HG03469 (cell line): ENCODE measurements at regions not wholly inside any gene's neighbourhood (a gene's known extent, or its start where the extent isn't known, plus 50 kb on each side); places are given as distances from the start of the nearest gene placed in this dataset.

Source experiments
- ATAC-seq: cut with Tn5 transposase; IDR thresholded peaks from one replicate; pipeline ENCODE4 v1.9.1; 2021; ENCODE audit warnings: mild to moderate bottlenecking, moderate library complexity, moderate number of reproducible peaks; ENCODE audit not compliant: unreplicated experiment

- no peak for ATAC-seq
These were observed 813.9 kb upstream of the GYPC start for GRCh38 chr2:125842041-125842440.

GRCh38 chr2:125850541-125850940, 805.4 kb upstream of the GYPC start:
- ATAC-seq, result no peak

- no peak for ATAC-seq
These were observed 803.6 kb upstream of the GYPC start for GRCh38 chr2:125852364-125852763.

GRCh38 chr2:125853626-125854025, 802.3 kb upstream of the GYPC start:
- ATAC-seq, result no peak

GRCh38 chr2:125855204-125855603, 800.8 kb upstream of the GYPC start:
- no peak for ATAC-seq

- ATAC-seq, result no peak
These were observed 797.8 kb upstream of the GYPC start for GRCh38 chr2:125857971-125858794.

GRCh38 chr2:125861461-125861860, 794.5 kb upstream of the GYPC start:
- no peak for ATAC-seq

- ATAC-seq, result no peak
These were observed 788.0 kb upstream of the GYPC start for GRCh38 chr2:125867908-125868307.

- ATAC-seq, result no peak
These were observed 785.7 kb upstream of the GYPC start for GRCh38 chr2:125870264-125870663.

- ATAC-seq, result no peak
These were observed 785.2 kb upstream of the GYPC start for GRCh38 chr2:125870746-125871145.

- no peak for ATAC-seq
These were observed 781.4 kb upstream of the GYPC start for GRCh38 chr2:125874564-125874963.

GRCh38 chr2:125885340-125885739, 770.6 kb upstream of the GYPC start:
- ATAC-seq, result no peak

GRCh38 chr2:125886153-125886552, 769.8 kb upstream of the GYPC start:
- ATAC-seq, result no peak

- ATAC-seq, result no peak
These were observed 754.7 kb upstream of the GYPC start for GRCh38 chr2:125901278-125901677.

GRCh38 chr2:125925891-125926546, 729.9 kb upstream of the GYPC start:
- ATAC-seq, result no peak

- ATAC-seq, result no peak
These were observed 720.4 kb upstream of the GYPC start for GRCh38 chr2:125935559-125935958.

GRCh38 chr2:125942585-125943424, 713.2 kb upstream of the GYPC start:
- no peak for ATAC-seq

- ATAC-seq, result no peak
These were observed 696.9 kb upstream of the GYPC start for GRCh38 chr2:125959047-125959446.

GRCh38 chr2:125961739-125962138, 694.2 kb upstream of the GYPC start:
- no peak for ATAC-seq

- ATAC-seq, result no peak
These were observed 676.1 kb upstream of the GYPC start for GRCh38 chr2:125979886-125980285.

GRCh38 chr2:125983364-125983763, 672.6 kb upstream of the GYPC start:
- ATAC-seq, result no peak

GRCh38 chr2:126029316-126029715, 626.6 kb upstream of the GYPC start:
- ATAC-seq, result no peak
